SK-N-MC (cell line): ENCODE measurements at regions not wholly inside any gene's neighbourhood (a gene's known extent, or its start where the extent isn't known, plus 50 kb on each side); places are given as distances from the start of the nearest gene placed in this dataset.

Experiments used
- EZH2 ChIP-seq: fragments of 200-600 bp; sonication (generic); IDR thresholded peaks from one replicate; pipeline ENCODE4 v1.6.1; 2017; ENCODE audit warnings: antibody characterized with exemption
- FOXP2 ChIP-seq: optimal IDR thresholded peaks from 2 replicates; pipeline ENCODE3; 2011; ENCODE audit warnings: mild to moderate bottlenecking, moderate library complexity; ENCODE audit not compliant: insufficient read depth; ENCODE audit errors: extremely low read length, control extremely low read depth
- POLR2AphosphoS5 ChIP-seq: IDR thresholded peaks from 2 replicates; pipeline ENCODE4 v1.6.1; 2012; ENCODE audit warnings: mild to moderate bottlenecking, low read depth, low read length, borderline replicate concordance

GRCh38 chr14:53331247-53331646, 178.1 kb upstream of the DDHD1 start:
- TF ChIP-seq POLR2AphosphoS5 (no peak), EZH2 (no peak), FOXP2 (no peak)
